NCI-H774 (cell line): ENCODE measurements at regions not wholly inside any gene's neighbourhood (a gene's known extent, or its start where the extent isn't known, plus 50 kb on each side); places are given as distances from the start of the nearest gene placed in this dataset.
"Not testable (repeated sequence)": the region's sequence is repeated elsewhere in the genome, so short reads cannot be mapped to it uniquely, and the experiment has no call there.

ENCODE experiments used
- DNase-seq: peaks from one replicate; lab custom pipeline; 2025; lab: John Stamatoyannopoulos, UW

- no peak for DNase-seq
Measured at GRCh38 chr3:163664466-163664865, 1413.8 kb downstream of the SI start.

GRCh38 chr3:163657088-163657487 is 1421.2 kb downstream of the SI start:
- no peak for DNase-seq

GRCh38 chr3:163655021-163655420 is 1423.3 kb downstream of the SI start:
- no peak for DNase-seq

- no peak for DNase-seq
Measured at GRCh38 chr3:163644172-163644571, 1434.1 kb downstream of the SI start.

- DNase-seq: no peak
Measured at GRCh38 chr3:163632722-163633121, 1445.6 kb downstream of the SI start.

GRCh38 chr3:163626753-163627152 is 1451.5 kb downstream of the SI start:
- no peak for DNase-seq

- no peak for DNase-seq
Measured at GRCh38 chr3:163622384-163622783, 1455.9 kb downstream of the SI start.

- no peak for DNase-seq
Measured at GRCh38 chr3:163614886-163615285, 1463.4 kb downstream of the SI start.

- no peak for DNase-seq
Measured at GRCh38 chr3:163605915-163606314, 1472.4 kb downstream of the SI start.

GRCh38 chr3:163601426-163601825 is 1476.9 kb downstream of the SI start:
- no peak for DNase-seq

- DNase-seq: no peak
Measured at GRCh38 chr3:163587342-163587741, 1491.0 kb downstream of the SI start.

GRCh38 chr3:163582967-163583366 is 1495.3 kb downstream of the SI start:
- DNase-seq: no peak

GRCh38 chr3:163577271-163577670 is 1501.0 kb downstream of the SI start:
- no peak for DNase-seq

GRCh38 chr3:163576314-163576713 is 1502.0 kb downstream of the SI start:
- DNase-seq: no peak

GRCh38 chr3:163573324-163573723 is 1505.0 kb downstream of the SI start:
- DNase-seq: no peak

- no peak for DNase-seq
Measured at GRCh38 chr3:163572856-163573255, 1505.4 kb downstream of the SI start.

GRCh38 chr3:163563485-163563884 is 1514.8 kb downstream of the SI start:
- no peak for DNase-seq

GRCh38 chr3:163562625-163563024 is 1515.7 kb downstream of the SI start:
- no peak for DNase-seq

GRCh38 chr3:163561151-163561550 is 1517.1 kb downstream of the SI start:
- no peak for DNase-seq

- no peak for DNase-seq
Measured at GRCh38 chr3:163560459-163560858, 1517.8 kb downstream of the SI start.

- no peak for DNase-seq
Measured at GRCh38 chr3:163556813-163557523, 1521.3 kb downstream of the SI start.

- DNase-seq: no peak
Measured at GRCh38 chr3:163555918-163556317, 1522.4 kb downstream of the SI start.

- DNase-seq: no peak
Measured at GRCh38 chr3:163552659-163552966, 1525.7 kb downstream of the SI start.

GRCh38 chr3:163551915-163552658 is 1526.2 kb downstream of the SI start:
- DNase-seq: not testable (repeated sequence)
